ENCODE measurements at regions not wholly inside any gene's neighbourhood (a gene's known extent, or its start where the extent isn't known, plus 50 kb on each side); places are given as distances from the start of the nearest gene placed in this dataset.

DNA sequence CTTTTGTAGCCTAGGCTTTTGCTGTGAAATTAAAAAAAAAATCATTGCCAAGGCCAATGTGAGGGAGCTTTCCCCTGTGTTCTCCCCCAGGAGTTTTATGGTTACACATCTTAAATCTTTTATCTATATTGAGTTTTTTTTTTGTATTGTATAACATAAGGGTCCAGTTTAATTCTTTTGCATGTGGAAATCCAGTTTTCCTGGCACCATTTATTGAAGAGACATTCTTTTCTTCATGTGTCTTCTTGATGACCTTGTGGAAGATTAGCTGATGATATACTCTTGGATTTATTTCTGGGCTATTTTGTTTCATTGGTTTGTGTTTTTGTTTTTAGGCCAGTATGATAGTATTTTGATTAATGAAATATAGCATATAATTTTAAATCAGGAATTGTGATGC, 225.0 kb downstream of the ADAM29 start:
- no peaks in the 10 kb centered on the region for H3K36me3 ChIP-seq
- no peaks in the 10 kb centered on the region for H3K27me3 ChIP-seq
- no peak overlapping the region for H3K4me3 ChIP-seq
- TF ChIP-seq POLR2A (IDR thresholded peaks at IDR 0.05): no peak
- TF ChIP-seq, protein P1, sequence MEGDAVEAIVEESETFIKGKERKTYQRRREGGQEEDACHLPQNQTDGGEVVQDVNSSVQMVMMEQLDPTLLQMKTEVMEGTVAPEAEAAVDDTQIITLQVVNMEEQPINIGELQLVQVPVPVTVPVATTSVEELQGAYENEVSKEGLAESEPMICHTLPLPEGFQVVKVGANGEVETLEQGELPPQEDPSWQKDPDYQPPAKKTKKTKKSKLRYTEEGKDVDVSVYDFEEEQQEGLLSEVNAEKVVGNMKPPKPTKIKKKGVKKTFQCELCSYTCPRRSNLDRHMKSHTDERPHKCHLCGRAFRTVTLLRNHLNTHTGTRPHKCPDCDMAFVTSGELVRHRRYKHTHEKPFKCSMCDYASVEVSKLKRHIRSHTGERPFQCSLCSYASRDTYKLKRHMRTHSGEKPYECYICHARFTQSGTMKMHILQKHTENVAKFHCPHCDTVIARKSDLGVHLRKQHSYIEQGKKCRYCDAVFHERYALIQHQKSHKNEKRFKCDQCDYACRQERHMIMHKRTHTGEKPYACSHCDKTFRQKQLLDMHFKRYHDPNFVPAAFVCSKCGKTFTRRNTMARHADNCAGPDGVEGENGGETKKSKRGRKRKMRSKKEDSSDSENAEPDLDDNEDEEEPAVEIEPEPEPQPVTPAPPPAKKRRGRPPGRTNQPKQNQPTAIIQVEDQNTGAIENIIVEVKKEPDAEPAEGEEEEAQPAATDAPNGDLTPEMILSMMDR (IDR thresholded peaks at IDR 0.05): no peak
- no peak for TF ChIP-seq EP300 (IDR thresholded peaks at IDR 0.05)
- no peak overlapping the region for H3K27ac ChIP-seq
- H3K4me1 ChIP-seq: no peaks in the 10 kb centered on the region
- H3K9me3 ChIP-seq: no peaks in the 10 kb centered on the region
- DNase-seq (ENCODE audit: low spot score in 2 of 2): no peak

DNA sequence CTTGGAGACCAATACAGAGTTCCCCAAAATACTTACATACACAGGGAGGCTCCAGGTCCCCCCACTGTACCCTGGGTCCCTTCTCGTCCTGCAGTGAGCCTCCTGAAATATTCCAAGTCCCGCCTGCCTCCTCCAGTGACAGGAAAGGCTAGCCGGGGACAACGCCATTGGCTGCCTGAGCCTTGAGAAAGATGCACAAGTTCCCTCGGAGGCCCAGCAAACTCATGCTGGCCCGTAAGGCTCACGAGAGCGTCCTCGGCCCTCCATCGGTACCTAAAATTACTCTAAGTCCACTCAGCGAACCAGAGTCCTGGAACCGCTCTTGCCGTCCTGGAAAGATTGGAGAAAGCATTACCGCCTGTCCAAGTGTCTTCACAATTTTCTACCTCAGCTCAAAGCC, 228.6 kb downstream of the ADAM29 start:
- TF ChIP-seq, protein P1 (IDR thresholded peaks at IDR 0.05): no peak
- TF ChIP-seq POLR2A (IDR thresholded peaks at IDR 0.05) (no peak), EP300 (IDR thresholded peaks at IDR 0.05) (no peak)
- no peaks in the 10 kb centered on the region for H3K27me3 ChIP-seq
- H3K27ac ChIP-seq: no peak overlapping the region
- H3K4me1 ChIP-seq: no peaks in the 10 kb centered on the region
- no peaks in the 10 kb centered on the region for H3K36me3 ChIP-seq
- WGBS, 2 donors: 93 to 94% methylated on average over 14 of the region's 14 CpGs
- no peak overlapping the region for H3K4me3 ChIP-seq
- H3K9me3 ChIP-seq: no peaks in the 10 kb centered on the region
- no peak for DNase-seq (ENCODE audit: low spot score in 2 of 2)

DNA sequence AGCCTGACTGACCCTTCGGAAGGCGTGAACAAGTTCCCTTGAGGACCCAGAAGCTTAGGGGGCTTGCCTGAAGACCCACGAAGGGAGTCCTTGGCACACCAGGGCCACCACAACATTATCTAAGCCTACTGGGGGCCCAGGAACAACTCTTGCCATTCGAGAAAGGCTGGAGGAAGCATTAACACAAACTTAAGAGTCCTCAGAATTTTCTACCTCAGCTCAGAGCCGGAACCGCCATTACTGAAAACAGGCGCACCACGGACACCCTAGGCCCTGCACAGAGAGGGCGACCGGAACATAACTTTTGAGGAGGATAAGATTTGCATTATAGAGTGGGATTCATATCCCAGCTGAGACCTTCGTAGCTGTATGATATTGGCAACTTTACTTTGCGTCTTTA, 229.1 kb downstream of the ADAM29 start:
- no peak overlapping the region for H3K4me3 ChIP-seq
- H3K4me1 ChIP-seq: no peaks in the 10 kb centered on the region
- TF ChIP-seq POLR2A (IDR thresholded peaks at IDR 0.05) (no peak), EP300 (IDR thresholded peaks at IDR 0.05) (no peak)
- TF ChIP-seq, protein P1 (IDR thresholded peaks at IDR 0.05): no peak
- no peaks in the 10 kb centered on the region for H3K9me3 ChIP-seq
- WGBS, 2 donors: 92 to 93% methylated on average over 12 of the region's 12 CpGs
- H3K27me3 ChIP-seq: no peaks in the 10 kb centered on the region
- H3K36me3 ChIP-seq: no peaks in the 10 kb centered on the region
- no peak for DNase-seq (ENCODE audit: low spot score in 2 of 2)
- no peak overlapping the region for H3K27ac ChIP-seq

DNA sequence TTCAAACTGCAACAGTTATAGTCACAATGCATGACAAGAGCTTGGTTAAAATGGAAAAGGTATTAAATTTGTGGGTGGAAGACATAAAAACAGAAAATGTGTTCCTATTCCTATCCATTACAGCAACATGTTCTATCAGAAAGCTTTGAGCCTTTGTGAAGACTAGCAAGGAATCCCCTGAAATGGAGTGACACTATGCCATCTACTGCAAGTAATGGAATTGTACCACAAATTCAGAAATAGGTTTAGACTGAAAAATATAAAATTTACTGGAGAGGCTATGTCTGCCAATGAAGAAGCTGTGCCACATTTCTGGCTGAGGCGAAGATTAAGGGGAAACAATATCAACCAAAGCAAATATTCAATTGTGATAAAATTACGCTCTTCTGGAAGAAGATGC, 247.9 kb downstream of the ADAM29 start:
- H3K9me3 ChIP-seq: no peaks in the 10 kb centered on the region
- TF ChIP-seq POLR2A (IDR thresholded peaks at IDR 0.05) (no peak), EP300 (IDR thresholded peaks at IDR 0.05) (no peak)
- TF ChIP-seq, protein P1 (IDR thresholded peaks at IDR 0.05): no peak
- 91 to 95% methylated on average over 2 of the region's 2 CpGs for WGBS, 2 donors
- H3K27me3 ChIP-seq: no peaks in the 10 kb centered on the region
- H3K4me3 ChIP-seq: no peak overlapping the region
- no peaks in the 10 kb centered on the region for H3K4me1 ChIP-seq
- no peaks in the 10 kb centered on the region for H3K36me3 ChIP-seq
- H3K27ac ChIP-seq: no peak overlapping the region
- no peak for DNase-seq (ENCODE audit: low spot score in 2 of 2)

DNA sequence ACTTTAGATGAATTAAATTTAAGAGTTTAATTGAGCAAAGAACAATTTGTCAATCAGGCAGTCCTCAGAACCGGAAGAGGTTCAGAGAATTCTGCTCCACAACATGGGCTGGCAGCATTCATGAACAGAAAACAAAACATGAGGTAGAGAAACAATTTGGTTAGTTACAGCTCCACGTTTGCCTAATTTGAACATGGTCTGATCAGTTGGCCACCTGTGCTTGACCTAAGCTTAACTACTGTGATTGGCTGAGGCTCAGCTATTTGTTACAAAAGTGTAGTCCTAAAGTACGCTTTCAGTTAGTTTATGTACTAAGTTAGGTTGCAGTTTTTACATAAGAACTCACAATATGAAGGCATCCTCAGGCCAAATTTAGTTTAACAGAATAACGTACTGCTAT, 258.6 kb downstream of the ADAM29 start:
- TF ChIP-seq, protein P1 (IDR thresholded peaks at IDR 0.05): no peak
- TF ChIP-seq POLR2A (IDR thresholded peaks at IDR 0.05) (no peak), EP300 (IDR thresholded peaks at IDR 0.05) (no peak)
- Histone ChIP-seq H3K4me3 (no peak overlapping the region), H3K27ac (no peak overlapping the region), H3K36me3 (no peaks in the 10 kb centered on the region), H3K9me3 (no peaks in the 10 kb centered on the region), H3K4me1 (no peaks in the 10 kb centered on the region), H3K27me3 (no peaks in the 10 kb centered on the region)
- no peak for DNase-seq (ENCODE audit: low spot score in 2 of 2)
- 67 to 75% methylated on average over 4 of the region's 4 CpGs for WGBS, 2 donors

Measured in tibial nerve (tissue), 4 donors.